ENCODE measurements at regions not wholly inside any gene's neighbourhood (a gene's known extent, or its start where the extent isn't known, plus 50 kb on each side); places are given as distances from the start of the nearest gene placed in this dataset.

DNA sequence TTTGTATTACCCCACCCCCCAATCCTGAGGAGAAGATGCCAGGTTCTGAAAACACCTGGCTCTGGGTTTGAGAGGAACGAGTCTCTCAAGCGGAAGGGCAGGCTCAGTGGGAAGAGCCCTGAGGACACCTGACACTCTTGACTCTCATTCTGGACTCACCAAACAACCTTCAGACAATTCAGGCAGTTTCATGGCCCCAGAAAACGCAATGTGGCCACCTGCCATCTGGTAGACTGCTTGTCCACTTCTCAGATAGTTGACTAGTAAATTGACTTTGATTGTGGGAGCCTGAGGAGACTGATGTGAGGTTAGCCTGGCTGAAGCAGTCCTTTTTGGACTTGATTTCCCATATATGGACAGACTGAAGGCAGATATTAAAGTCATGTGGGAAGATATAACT, 117.5 kb upstream of the FSTL4 start:
- TF ChIP-seq, protein P1, sequence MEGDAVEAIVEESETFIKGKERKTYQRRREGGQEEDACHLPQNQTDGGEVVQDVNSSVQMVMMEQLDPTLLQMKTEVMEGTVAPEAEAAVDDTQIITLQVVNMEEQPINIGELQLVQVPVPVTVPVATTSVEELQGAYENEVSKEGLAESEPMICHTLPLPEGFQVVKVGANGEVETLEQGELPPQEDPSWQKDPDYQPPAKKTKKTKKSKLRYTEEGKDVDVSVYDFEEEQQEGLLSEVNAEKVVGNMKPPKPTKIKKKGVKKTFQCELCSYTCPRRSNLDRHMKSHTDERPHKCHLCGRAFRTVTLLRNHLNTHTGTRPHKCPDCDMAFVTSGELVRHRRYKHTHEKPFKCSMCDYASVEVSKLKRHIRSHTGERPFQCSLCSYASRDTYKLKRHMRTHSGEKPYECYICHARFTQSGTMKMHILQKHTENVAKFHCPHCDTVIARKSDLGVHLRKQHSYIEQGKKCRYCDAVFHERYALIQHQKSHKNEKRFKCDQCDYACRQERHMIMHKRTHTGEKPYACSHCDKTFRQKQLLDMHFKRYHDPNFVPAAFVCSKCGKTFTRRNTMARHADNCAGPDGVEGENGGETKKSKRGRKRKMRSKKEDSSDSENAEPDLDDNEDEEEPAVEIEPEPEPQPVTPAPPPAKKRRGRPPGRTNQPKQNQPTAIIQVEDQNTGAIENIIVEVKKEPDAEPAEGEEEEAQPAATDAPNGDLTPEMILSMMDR (conservative IDR thresholded peaks at IDR 0.05 in 1 of 2, IDR thresholded peaks at IDR 0.05 in 1 of 2; ENCODE audit: low read depth in 1 of 2, low read length in 2 of 2): no peak
- no peak for TF ChIP-seq EZH2 (IDR thresholded peaks at IDR 0.05; ENCODE audit: low read length, missing control alignments)

All from fibroblast of lung (primary cell).